NCI-H1436 (cell line): ENCODE measurements at regions not wholly inside any gene's neighbourhood (a gene's known extent, or its start where the extent isn't known, plus 50 kb on each side); places are given as distances from the start of the nearest gene placed in this dataset.

Source experiments
- DNase-seq: peaks from one replicate; lab custom pipeline; 2025; lab: John Stamatoyannopoulos, UW

GRCh38 chr6:3587660-3588059 lies 130.8 kb upstream of the SLC22A23 start:
- no peak for DNase-seq

- no peak for DNase-seq
These were observed 128.6 kb upstream of the SLC22A23 start for GRCh38 chr6:3585320-3585935.

- DNase-seq, result no peak
These were observed 127.8 kb upstream of the SLC22A23 start for GRCh38 chr6:3584606-3585005.

DNA sequence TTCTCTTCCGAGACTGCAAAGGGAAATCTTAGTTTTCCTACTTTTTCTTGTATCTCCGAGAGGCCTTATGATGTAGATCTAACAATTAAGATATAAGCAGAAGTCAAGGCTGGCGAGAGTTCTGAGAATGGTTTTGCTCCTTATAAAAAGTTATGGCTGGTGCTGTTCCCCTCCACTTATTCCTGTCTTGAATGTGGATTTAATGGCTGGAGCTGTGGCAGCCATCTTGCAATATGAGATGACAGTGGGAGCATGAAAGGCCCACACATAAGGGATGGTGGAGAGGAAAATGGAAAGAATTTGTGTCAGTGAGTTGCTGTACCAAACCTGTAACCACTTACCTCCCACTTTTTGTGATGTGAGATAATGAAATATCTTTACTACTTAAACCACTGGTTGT lies 124.6 kb upstream of the SLC22A23 start:
- no peak for DNase-seq

DNA sequence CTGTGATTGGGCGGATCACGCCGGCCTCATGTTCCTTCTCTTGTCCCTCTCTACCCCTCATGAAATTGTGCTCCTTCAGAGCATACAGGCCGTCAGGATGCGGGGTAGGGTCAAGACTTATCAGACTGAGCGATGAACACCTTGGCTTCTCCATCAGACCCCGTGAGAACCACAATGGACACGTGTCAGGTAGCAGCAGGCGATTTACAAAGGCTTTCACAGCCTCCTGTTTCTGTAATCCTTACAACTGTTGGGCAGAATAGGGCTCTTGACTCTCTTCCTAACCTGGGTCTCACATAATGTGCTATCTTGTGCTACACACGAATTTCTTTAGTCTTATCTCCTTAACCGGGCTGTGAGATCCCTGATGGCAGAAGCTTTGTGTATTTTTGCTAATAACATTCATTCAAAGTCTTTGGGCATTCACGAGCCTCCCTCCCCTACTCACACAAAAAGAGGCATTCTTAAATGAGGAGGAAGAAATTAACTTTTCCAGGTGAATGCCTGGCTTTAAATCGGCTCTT lies 122.9 kb upstream of the SLC22A23 start:
- no peak for DNase-seq

DNA sequence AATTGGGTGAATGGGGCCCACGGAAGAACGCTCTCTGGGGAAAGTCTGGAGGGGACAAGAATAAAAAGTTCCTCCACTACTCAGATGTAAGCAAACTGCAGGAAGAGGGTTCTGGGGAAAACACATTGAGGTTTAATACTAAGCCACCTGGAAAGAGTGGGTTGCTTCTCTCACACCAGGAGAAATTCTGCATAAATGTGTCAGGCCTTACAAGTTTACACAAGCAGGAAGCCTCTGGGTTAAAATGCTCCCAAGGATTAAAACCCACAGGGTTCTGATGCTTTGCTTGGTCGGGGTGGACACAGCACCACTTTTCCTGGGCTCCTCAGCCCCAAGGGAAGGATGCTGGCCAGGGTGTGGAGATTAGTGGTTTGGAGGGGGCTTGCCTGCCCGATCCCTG lies 122.1 kb upstream of the SLC22A23 start:
- no peak for DNase-seq

DNA sequence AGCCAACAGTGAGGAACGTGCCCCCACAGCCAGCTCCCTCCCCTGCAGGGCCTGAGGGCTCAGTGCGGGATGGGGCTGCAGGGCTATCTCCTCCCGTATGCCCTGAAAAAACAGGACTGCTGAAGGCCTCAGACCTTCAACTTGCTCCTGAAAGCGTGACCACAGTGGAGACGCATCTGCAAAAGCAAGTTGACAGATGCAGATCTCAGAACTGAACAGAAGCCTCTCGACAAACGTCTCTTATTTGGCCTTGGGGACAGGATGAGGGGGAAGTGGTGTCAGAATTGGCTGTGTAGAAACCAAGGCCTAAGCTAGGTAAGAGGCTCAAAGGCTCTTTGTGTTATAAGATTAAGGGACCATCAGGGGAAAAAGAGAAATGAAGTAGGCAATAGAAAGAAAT lies 120.7 kb upstream of the SLC22A23 start:
- no peak for DNase-seq

DNA sequence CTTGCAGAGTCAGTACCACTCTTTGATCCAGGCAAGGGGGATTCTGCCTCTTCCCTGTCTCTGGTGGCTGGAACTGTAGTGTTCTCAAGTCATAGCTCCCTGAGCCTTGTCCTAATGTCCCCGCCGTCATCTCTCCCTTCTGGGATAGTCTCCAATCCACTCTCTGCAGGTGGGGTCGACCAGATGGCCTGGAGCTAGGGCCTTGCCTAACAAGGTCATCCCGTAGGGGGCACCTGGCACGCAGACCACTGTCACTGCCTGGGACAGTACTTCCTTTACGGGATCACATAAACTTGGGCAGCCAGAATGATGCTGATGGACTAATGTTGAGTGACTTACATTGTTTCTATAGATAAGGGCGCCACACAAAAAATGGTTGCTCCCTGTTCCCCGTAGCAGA lies 118.9 kb upstream of the SLC22A23 start:
- DNase-seq, result no peak

- DNase-seq, result no peak
These were observed 118.3 kb upstream of the SLC22A23 start for GRCh38 chr6:3575166-3575565.

- DNase-seq, result no peak
These were observed 116.8 kb upstream of the SLC22A23 start for GRCh38 chr6:3573670-3574069.

GRCh38 chr6:3571836-3572235 lies 115.0 kb upstream of the SLC22A23 start:
- DNase-seq, result no peak

DNA sequence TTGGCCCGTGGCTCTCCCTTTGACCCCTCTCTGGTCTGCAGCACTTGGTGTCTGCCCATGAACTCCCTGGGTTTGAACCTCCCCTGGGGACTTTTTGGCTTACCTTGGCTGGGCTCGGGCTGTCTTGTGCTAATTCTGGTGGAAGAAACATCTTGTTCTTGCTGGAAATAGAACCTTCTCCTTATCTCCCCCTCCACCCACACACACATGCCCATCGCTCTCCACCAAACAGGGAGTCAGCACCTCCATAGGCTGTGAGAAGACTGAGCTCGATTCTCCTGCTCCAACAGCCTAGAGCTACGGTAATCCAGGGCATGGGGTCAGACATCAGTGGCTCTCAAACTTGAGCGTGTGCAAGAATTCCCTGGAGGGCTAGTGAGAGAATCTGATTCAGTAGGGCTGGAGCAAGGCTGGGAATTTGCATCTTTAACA lies 114.4 kb upstream of the SLC22A23 start:
- DNase-seq, result no peak

DNA sequence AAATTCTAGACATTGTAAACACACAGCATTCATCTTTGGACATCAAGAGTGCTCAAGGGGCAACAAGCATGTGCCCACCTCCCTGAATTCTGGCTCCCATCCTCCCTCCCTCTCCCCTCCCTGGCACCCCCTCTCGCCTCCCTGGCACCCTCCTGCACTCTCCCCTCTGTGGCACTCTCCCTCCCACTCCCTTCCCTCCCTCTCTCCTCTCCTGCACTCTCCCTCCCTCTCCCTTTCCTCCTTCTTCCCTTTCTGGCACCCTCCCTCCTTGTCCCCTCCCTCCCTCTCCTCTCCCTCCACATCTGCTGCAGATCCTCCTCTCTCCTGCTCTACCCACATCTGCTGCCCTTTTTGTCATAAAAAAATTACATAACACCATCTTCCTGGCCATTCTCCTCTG lies 113.0 kb upstream of the SLC22A23 start:
- no peak for DNase-seq

DNA sequence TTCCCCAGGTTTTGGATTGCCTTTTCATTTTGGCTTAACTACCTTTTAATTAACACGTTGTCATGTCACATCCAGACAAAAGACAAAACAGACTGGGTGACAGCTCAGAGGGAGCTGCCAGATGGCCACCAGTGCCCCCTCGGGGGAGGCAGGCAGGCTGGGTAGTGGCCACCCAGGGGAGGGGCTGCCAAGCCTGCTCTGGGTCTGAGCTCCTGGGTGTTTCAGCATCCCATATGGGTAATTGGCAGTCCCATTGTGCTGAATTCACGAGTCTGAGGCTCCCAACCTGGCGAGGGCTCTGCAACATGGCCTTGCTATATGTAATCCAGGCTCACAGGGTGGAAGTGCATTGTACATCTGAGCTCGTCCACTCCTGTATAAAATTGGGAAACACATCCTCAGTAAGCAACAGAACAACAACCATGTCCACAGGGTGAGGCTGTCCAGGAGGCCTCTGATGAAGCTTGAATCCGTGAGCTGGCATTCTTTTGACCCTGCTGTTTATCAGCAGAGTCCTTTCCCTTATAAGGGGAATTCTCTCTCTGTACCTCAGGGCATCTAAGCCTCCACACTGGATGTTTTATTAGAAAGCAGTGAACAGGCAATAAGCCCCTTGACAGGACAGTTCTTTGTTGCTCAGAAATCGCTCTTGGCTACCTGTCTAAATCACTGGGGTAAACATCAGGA lies 111.7 kb upstream of the SLC22A23 start:
- DNase-seq, result no peak

GRCh38 chr6:3566812-3567211 lies 110.0 kb upstream of the SLC22A23 start:
- DNase-seq, result no peak

GRCh38 chr6:3565291-3565690 lies 108.4 kb upstream of the SLC22A23 start:
- DNase-seq, result no peak

- peak; percentile 77 for DNase-seq
These were observed 104.9 kb upstream of the SLC22A23 start for GRCh38 chr6:3561725-3562124.

DNA sequence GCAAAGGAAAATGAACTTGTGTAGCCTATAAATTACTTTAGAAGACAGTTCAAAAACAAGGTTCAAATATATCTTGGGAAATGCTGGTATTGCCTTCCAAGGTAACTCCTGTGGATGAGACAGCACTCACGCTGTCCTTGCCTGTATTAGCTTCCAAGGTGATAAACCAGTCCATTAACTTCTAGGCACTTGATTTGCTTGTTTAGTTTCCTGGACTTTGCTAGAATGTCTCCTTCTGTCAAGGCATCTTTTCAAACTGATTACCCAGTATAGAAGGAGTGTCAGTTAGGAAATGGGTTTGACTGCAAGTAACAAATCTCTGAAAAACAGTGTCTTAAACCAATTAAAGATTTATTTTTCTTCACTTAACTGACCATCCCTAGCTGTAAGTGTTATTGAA lies 103.4 kb upstream of the SLC22A23 start:
- DNase-seq, result no peak

- no peak for DNase-seq
These were observed 102.7 kb upstream of the SLC22A23 start for GRCh38 chr6:3559561-3559960.

GRCh38 chr6:3557336-3557735 lies 100.5 kb upstream of the SLC22A23 start:
- peak; percentile 15 for DNase-seq

DNA sequence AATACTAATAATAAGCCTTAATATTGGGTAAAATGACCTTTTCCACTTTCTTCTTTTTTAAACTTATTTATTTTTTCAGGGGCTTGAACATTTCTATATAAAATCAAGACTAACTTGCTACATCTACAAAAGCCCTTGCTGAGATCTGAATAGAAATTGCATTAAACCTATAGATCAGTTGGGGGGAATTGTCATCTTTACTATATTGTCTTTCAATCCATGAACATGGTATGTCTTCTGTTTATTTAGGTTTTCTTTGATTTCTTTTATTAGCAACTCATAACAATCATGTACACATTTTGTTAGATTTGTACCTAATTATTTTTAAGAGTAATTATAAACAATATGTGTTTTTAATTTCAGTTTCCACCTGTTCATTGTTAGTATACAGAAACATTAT lies 96.4 kb upstream of the SLC22A23 start:
- no peak for DNase-seq

DNA sequence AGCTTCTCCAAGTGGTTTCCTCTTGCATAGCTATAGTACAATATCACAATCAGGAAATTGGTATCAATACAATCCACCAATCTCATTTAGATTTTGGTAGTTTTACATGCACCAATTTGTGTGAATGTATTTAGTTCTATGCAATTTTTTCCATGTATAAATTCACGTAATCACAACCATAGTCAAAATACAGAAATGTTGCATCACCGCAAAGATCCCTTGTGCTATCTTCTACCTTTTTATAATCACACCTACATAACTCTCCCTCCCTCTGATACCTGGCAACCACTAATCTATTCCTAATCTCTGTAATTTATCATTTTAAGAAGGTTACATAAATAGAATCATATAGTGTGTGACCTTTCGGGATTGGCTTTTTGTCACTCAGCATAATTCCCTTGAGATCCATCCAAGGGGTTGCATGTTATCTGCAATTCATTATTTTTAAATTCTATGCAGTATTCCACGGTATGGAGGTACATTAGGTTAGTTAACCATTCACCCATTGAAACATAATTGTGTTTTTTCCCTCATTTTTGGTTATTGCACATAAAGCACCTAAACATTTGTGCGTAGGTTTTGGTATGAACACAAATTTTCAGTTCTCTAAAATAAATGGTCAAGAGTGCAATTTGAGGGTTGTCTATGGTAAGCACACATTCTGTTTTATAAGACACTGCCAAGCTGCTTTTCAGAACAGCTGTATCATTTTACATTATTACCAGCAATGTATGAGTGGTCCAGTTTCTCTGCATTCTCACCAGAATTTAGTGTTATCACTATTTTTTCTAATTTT lies 95.1 kb upstream of the SLC22A23 start:
- no peak for DNase-seq
